Osteoblast (primary cell): ENCODE measurements at regions not wholly inside any gene's neighbourhood (a gene's known extent, or its start where the extent isn't known, plus 50 kb on each side); places are given as distances from the start of the nearest gene placed in this dataset.

Experiments used
- DNase-seq: peaks from one replicate; pipeline ENCODE4 v3.0.0; 2011; ENCODE audit warnings: low spot score, mixed read lengths; ENCODE audit not compliant: insufficient read length; ENCODE audit errors: missing footprints
- H2AFZ ChIP-seq: 2 replicates; pipeline ENCODE4 v1.6.0; 2011; ENCODE audit warnings: mild to moderate bottlenecking, low read length
- H3K27ac ChIP-seq: 2 replicates; pipeline ENCODE4 v1.5.1; 2011; ENCODE audit warnings: mild to moderate bottlenecking, low read depth, low read length, moderate library complexity
- H3K27me3 ChIP-seq: 2 replicates; pipeline ENCODE4 v1.6.0; 2012; ENCODE audit warnings: mild to moderate bottlenecking, control low read depth, inconsistent platforms, low read length, moderate library complexity; ENCODE audit not compliant: insufficient read depth
- H3K36me3 ChIP-seq: 2 replicates; pipeline ENCODE4 v1.5.1; 2011; ENCODE audit warnings: mild to moderate bottlenecking, low read length, control low read depth, moderate library complexity; ENCODE audit not compliant: insufficient read depth
- H3K4me1 ChIP-seq: 2 replicates; pipeline ENCODE4 v1.5.1; 2011; ENCODE audit warnings: mild to moderate bottlenecking, low read length, control low read depth, moderate library complexity; ENCODE audit not compliant: insufficient read depth
- H3K4me2 ChIP-seq: 2 replicates; pipeline ENCODE4 v1.6.0; 2011; ENCODE audit warnings: mild to moderate bottlenecking, low read length; ENCODE audit not compliant: insufficient read depth
- H3K4me3 ChIP-seq: fragments of 200-600 bp; sonication (generic); 3 replicates; pipeline ENCODE4 v1.5.1; 2012; ENCODE audit warnings: mild to moderate bottlenecking, low read length, inconsistent platforms; ENCODE audit not compliant: insufficient read depth
- H3K79me2 ChIP-seq: 2 replicates; pipeline ENCODE4 v1.6.0; 2012; ENCODE audit warnings: mild to moderate bottlenecking, low read length, control low read depth, inconsistent platforms; ENCODE audit not compliant: insufficient read depth
- H3K9me3 ChIP-seq: 2 replicates; pipeline ENCODE4 v1.5.1; 2011; ENCODE audit warnings: low read depth, low read length, control low read depth
- H4K20me1 ChIP-seq: 2 replicates; pipeline ENCODE4 v1.6.0; 2012; ENCODE audit warnings: mild to moderate bottlenecking, low read length, control low read depth; ENCODE audit not compliant: insufficient read depth
- CTCF ChIP-seq: IDR thresholded peaks from 2 replicates; pipeline ENCODE4 v1.5.1; 2011; ENCODE audit warnings: mild to moderate bottlenecking, low read depth, low read length, moderate library complexity; ENCODE audit errors: extremely low read depth

GRCh38 chr5:109944461-109944860, 254.7 kb downstream of the MAN2A1 start:
- Histone ChIP-seq H3K9me3 (no peaks in the 10 kb centered on the region), H3K4me2 (no peak overlapping the region), H3K4me1 (no peaks in the 10 kb centered on the region), H3K27me3 (peaks cover 15% of the 10 kb centered on the region), H3K79me2 (no peaks in the 10 kb centered on the region), H3K4me3 (no peak overlapping the region), H3K36me3 (no peaks in the 10 kb centered on the region), H4K20me1 (no peaks in the 10 kb centered on the region), H2AFZ (no peak overlapping the region), H3K27ac (no peak overlapping the region)
- no peak for DNase-seq
- TF ChIP-seq CTCF, result no peak

- no peak overlapping the region for H2AFZ ChIP-seq
- TF ChIP-seq CTCF, result no peak
- DNase-seq, result no peak
- peaks cover 15% of the 10 kb centered on the region for H3K27me3 ChIP-seq
- H4K20me1 ChIP-seq, result no peaks in the 10 kb centered on the region
- no peak overlapping the region for H3K4me3 ChIP-seq
- H3K79me2 ChIP-seq, result no peaks in the 10 kb centered on the region
- H3K4me2 ChIP-seq, result no peak overlapping the region
- no peaks in the 10 kb centered on the region for H3K4me1 ChIP-seq
- H3K27ac ChIP-seq, result no peak overlapping the region
- H3K36me3 ChIP-seq, result no peaks in the 10 kb centered on the region
- H3K9me3 ChIP-seq, result no peaks in the 10 kb centered on the region
Observed at GRCh38 chr5:109945097-109945678, 255.5 kb downstream of the MAN2A1 start.

GRCh38 chr5:109945723-109946480, 256.2 kb downstream of the MAN2A1 start:
- Histone ChIP-seq H3K79me2 (no peaks in the 10 kb centered on the region), H3K27ac (no peak overlapping the region), H2AFZ (no peak overlapping the region), H3K4me1 (no peaks in the 10 kb centered on the region), H3K36me3 (no peaks in the 10 kb centered on the region), H3K27me3 (peaks cover 15% of the 10 kb centered on the region), H3K4me3 (no peak overlapping the region), H4K20me1 (no peaks in the 10 kb centered on the region), H3K9me3 (no peaks in the 10 kb centered on the region), H3K4me2 (no peak overlapping the region)
- no peak for DNase-seq
- TF ChIP-seq CTCF, result no peak

- H3K4me2 ChIP-seq, result no peak overlapping the region
- H3K36me3 ChIP-seq, result no peaks in the 10 kb centered on the region
- no peak overlapping the region for H3K4me3 ChIP-seq
- H4K20me1 ChIP-seq, result no peaks in the 10 kb centered on the region
- H3K27ac ChIP-seq, result no peak overlapping the region
- peaks cover 15% of the 10 kb centered on the region for H3K27me3 ChIP-seq
- H3K9me3 ChIP-seq, result no peaks in the 10 kb centered on the region
- no peak for DNase-seq
- no peaks in the 10 kb centered on the region for H3K4me1 ChIP-seq
- no peaks in the 10 kb centered on the region for H3K79me2 ChIP-seq
- no peak overlapping the region for H2AFZ ChIP-seq
- no peak for TF ChIP-seq CTCF
Observed at GRCh38 chr5:109946610-109947009, 256.9 kb downstream of the MAN2A1 start.
